B cell (primary cell): ENCODE measurements at regions not wholly inside any gene's neighbourhood (a gene's known extent, or its start where the extent isn't known, plus 50 kb on each side); places are given as distances from the start of the nearest gene placed in this dataset.
"Not testable (repeated sequence)": the region's sequence is repeated elsewhere in the genome, so short reads cannot be mapped to it uniquely, and the experiment has no call there.

Source experiments
- ATAC-seq: fragments of 200-7000 bp; cut with Tn5 transposase; one replicate; pipeline ENCODE4 v1.10.0; 2021; ENCODE audit warnings: low read depth, mild to moderate bottlenecking, moderate number of reproducible peaks, moderate library complexity
- CTCF ChIA-PET: fragments of 350-600 bp; sonication (Branson Sonifier 250); formaldehyde crosslinking; loops from one replicate; lab custom pipeline; 2021; ENCODE audit warnings: antibody characterized with exemption, inconsistent platforms; lab: Charles Lee
- POLR2A ChIA-PET: fragments of 350-600 bp; sonication (Branson Sonifier 250); formaldehyde crosslinking; loops from one replicate; lab custom pipeline; 2021; ENCODE audit warnings: antibody characterized with exemption; lab: Charles Lee
- DNase-seq: peaks from one replicate; pipeline ENCODE4 v3.0.0; 2013
- H2AFZ ChIP-seq: 2 replicates; pipeline ENCODE4 v1.6.1; 2012; ENCODE audit warnings: mild to moderate bottlenecking, low read depth, low read length; ENCODE audit not compliant: insufficient read depth, poor library complexity, severe bottlenecking
- H3K27ac ChIP-seq, 2 donors: 1 replicate in 1 of 2; 2 replicates in 1 of 2; pipeline ENCODE4 v1.5.1; 2012 to 2013; ENCODE audit warnings: low read length in 2 of 2, mild to moderate bottlenecking in 2 of 2, moderate library complexity in 1 of 2
- H3K27me3 ChIP-seq, 4 experiments: fragments of 200-600 bp in 1 of 4; sonication (generic) in 1 of 4; replicated peaks in 1 of 4; 1 replicate in 2 of 4; 2 replicates in 2 of 4; pipeline versions ENCODE4 v1.6.1 to v1.7.0; 2013 to 2016; ENCODE audit warnings: low read length in 3 of 4, mild to moderate bottlenecking in 2 of 4, mixed read lengths in 1 of 4, moderate library complexity in 1 of 4; ENCODE audit not compliant: insufficient read depth in 4 of 4, control insufficient read depth in 3 of 4; ENCODE audit errors: control extremely low read depth in 1 of 4
- H3K36me3 ChIP-seq, 2 experiments: replicated peaks in 1 of 2; 1 replicate in 1 of 2; 2 replicates in 1 of 2; pipeline versions ENCODE4 v1.6.1 to v1.7.1; 2013; ENCODE audit warnings: low read length in 1 of 2; ENCODE audit not compliant: insufficient read depth in 2 of 2, control insufficient read depth in 1 of 2; ENCODE audit errors: control extremely low read depth in 1 of 2, extremely low read depth in 1 of 2
- H3K4me1 ChIP-seq, 2 donors: fragments of 200-600 bp in 1 of 2; sonication (generic) in 1 of 2; 1 replicate in 1 of 2; 2 replicates in 1 of 2; pipeline versions ENCODE4 v1.5.1 to v1.6.1; 2013 to 2017; ENCODE audit warnings: low read length in 2 of 2; ENCODE audit not compliant: control insufficient read depth in 2 of 2, insufficient read depth in 2 of 2
- H3K4me2 ChIP-seq: replicated peaks from 2 replicates; pipeline ENCODE3; 2012; ENCODE audit warnings: mild to moderate bottlenecking, low read depth, low read length; ENCODE audit not compliant: poor library complexity, severe bottlenecking
- H3K4me3 ChIP-seq, 5 experiments: fragments of 200-600 bp in 1 of 5; sonication (generic) in 1 of 5; 1 replicate in 3 of 5; 2 replicates in 2 of 5; pipeline versions ENCODE4 v1.5.1 to v1.7.0; 2011 to 2016; ENCODE audit warnings: low read length in 4 of 5, mild to moderate bottlenecking in 4 of 5, low read depth in 2 of 5, control low read depth in 1 of 5, moderate library complexity in 1 of 5; ENCODE audit not compliant: insufficient read depth in 1 of 5; ENCODE audit errors: control extremely low read depth in 1 of 5, extremely low read depth in 1 of 5
- H3K79me2 ChIP-seq: fragments of 200-600 bp; sonication (generic); one replicate; pipeline ENCODE4 v1.6.0; 2016; ENCODE audit warnings: low read length; ENCODE audit not compliant: control insufficient read depth, insufficient read depth
- H3K9ac ChIP-seq: fragments of 200-600 bp; sonication (generic); 2 replicates; pipeline ENCODE4 v1.6.1; 2017; ENCODE audit warnings: mild to moderate bottlenecking, low read length, moderate library complexity
- H3K9me3 ChIP-seq, 3 donors: one replicate each; pipeline versions ENCODE4 v1.6.1 to v1.7.1; 2013; ENCODE audit warnings: low read length in 2 of 3; ENCODE audit not compliant: control insufficient read depth in 2 of 3, insufficient read depth in 1 of 3; ENCODE audit errors: control extremely low read depth in 1 of 3
- H4K20me1 ChIP-seq: 2 replicates; pipeline ENCODE4 v1.6.0; 2012; ENCODE audit warnings: mild to moderate bottlenecking, low read length; ENCODE audit not compliant: insufficient read depth, control insufficient read depth, poor library complexity, severe bottlenecking
- H3K27ac Mint-ChIP-seq: one replicate; pipeline ENCODE4 v1.8.0; 2021; ENCODE audit warnings: mixed read lengths
- H3K27me3 Mint-ChIP-seq: one replicate; pipeline ENCODE4 v1.8.0; 2021; ENCODE audit warnings: mixed read lengths
- H3K4me1 Mint-ChIP-seq: one replicate; pipeline ENCODE4 v1.8.0; 2021; ENCODE audit warnings: mixed read lengths
- H3K4me3 Mint-ChIP-seq: one replicate; pipeline ENCODE4 v1.8.0; 2021; ENCODE audit warnings: mixed read lengths
- H3K9me3 Mint-ChIP-seq: one replicate; pipeline ENCODE4 v1.8.0; 2022; ENCODE audit warnings: mixed read lengths; ENCODE audit not compliant: insufficient read depth
- EZH2 ChIP-seq: IDR thresholded peaks from 2 replicates; pipeline ENCODE4 v1.6.1; 2012; ENCODE audit warnings: borderline replicate concordance, low read depth, mild to moderate bottlenecking, moderate library complexity, low read length; ENCODE audit not compliant: insufficient read depth, poor library complexity, severe bottlenecking
- WGBS: methylation state at CpG from one replicate; pipeline ENCODE4 v1.1.5; 2013; ENCODE audit warnings: missing lambda C conversion rate; ENCODE audit not compliant: insufficient coverage; 5-methylcytosine and 5-hydroxymethylcytosine counted together
- intact Hi-C: fragments of 100-400 bp; cut with micrococcal nuclease; formaldehyde crosslinking; loops from one replicate; pipeline ENCODE4 v1.10.0; 2022

DNA sequence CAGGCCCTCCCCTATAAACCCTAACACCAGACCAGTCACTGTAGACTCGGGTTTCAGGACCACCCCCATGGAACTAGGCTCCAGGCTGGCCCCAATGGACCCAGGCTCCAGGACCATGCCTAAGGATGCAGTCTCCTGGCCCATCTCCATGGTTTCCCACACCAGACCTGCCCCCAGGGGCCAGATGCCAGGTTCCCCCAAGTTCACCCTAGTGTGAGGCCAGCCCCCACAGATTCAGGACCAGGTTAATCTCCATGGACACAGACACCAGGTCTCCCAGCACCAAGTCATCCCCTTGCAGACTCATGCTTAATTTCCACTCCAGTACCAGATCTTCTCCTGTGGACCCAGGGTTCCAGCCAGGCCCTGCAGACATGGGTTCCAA, 103.8 kb upstream of the LANCL2 start:
- no peak for TF ChIP-seq EZH2
- CTCF ChIA-PET = interaction anchor here (1.0 kb wide), 1 partner anchor 488 kb away, joined by 3 read pairs; no protein-coding TSS in a partner anchor
- Histone ChIP-seq H3K27me3 (peaks cover 0 to 10% (median 0%) of the 10 kb centered on the region in 4 experiments), H3K9me3 (no peaks in the 10 kb centered on the region), H2AFZ (no peak overlapping the region), H3K4me2 (no peak overlapping the region), H4K20me1 (no peaks in the 10 kb centered on the region), H3K4me1 (no peaks in the 10 kb centered on the region), H3K79me2 (no peaks in the 10 kb centered on the region), H3K36me3 (no peaks in the 10 kb centered on the region), H3K4me3 (no peak overlapping the region), H3K27ac (no peak overlapping the region), H3K9ac (no peak overlapping the region)
- WGBS = 71% methylated on average over 1 of the region's 1 CpG
- Mint-ChIP-seq H3K4me1 (no peaks in the 10 kb centered on the region), H3K27me3 (peaks cover 33% of the 10 kb centered on the region), H3K9me3 (no peaks in the 10 kb centered on the region), H3K27ac (no peak overlapping the region), H3K4me3 (no peak overlapping the region)
- no peak for DNase-seq
- intact Hi-C loops = no loop called here
- POLR2A ChIA-PET = no interaction called here
- ATAC-seq = no peak

DNA sequence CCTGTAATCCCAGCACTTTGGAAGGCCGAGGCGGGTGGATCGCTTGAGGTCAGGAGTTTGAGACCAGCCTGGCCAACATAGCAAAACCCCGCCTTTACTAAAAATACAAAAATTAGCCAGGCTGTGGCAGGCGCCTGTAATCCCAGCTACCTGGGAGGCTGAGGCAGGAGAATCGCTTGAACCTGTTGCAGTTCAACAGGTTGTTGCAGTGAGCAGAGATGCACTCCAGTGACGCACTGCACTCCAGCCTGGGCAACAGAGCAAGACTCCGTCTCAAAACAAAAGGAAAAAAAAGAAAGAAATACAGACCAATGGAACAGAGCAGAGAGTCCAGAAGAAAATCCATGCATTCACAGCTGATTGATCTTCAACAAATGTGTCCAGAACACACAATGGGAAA, 99.8 kb upstream of the LANCL2 start:
- H2AFZ ChIP-seq, intact Hi-C loops, H3K27ac Mint-ChIP-seq, H3K36me3 ChIP-seq, POLR2A ChIA-PET, H3K9me3 ChIP-seq, H4K20me1 ChIP-seq, H3K4me1 Mint-ChIP-seq, H3K79me2 ChIP-seq, H3K27ac ChIP-seq, H3K4me3 Mint-ChIP-seq, H3K27me3 ChIP-seq, ATAC-seq, H3K4me3 ChIP-seq, H3K9me3 Mint-ChIP-seq, H3K9ac ChIP-seq, H3K4me1 ChIP-seq, H3K4me2 ChIP-seq, DNase-seq: not testable (repeated sequence)
- H3K27me3 Mint-ChIP-seq = peaks cover 18% of the 10 kb centered on the region
- WGBS = 94% methylated on average over 8 of the region's 8 CpGs
- CTCF ChIA-PET = interaction anchor here (0.9 kb wide), 1 partner anchor 10 kb away, joined by 4 read pairs; no protein-coding TSS in a partner anchor
